ENCODE measurements at regions not wholly inside any gene's neighbourhood (a gene's known extent, or its start where the extent isn't known, plus 50 kb on each side); places are given as distances from the start of the nearest gene placed in this dataset.
"Not testable (repeated sequence)": the region's sequence is repeated elsewhere in the genome, so short reads cannot be mapped to it uniquely, and the experiment has no call there.

- DNase-seq (ENCODE audit: low read depth): no peak
- no peak for TF ChIP-seq CTCF (conservative IDR thresholded peaks at IDR 0.05; ENCODE audit: control insufficient read depth, insufficient read depth, low read depth, low read length)
- H3K4me3 ChIP-seq (ENCODE audit: control insufficient read depth, low read depth, low read length): no peak overlapping the region
Measured at GRCh38 chr9:126069400-126069955, 257.2 kb upstream of the MVB12B start.

- no peak overlapping the region for H3K4me3 ChIP-seq (ENCODE audit: control insufficient read depth, low read depth, low read length)
- DNase-seq (ENCODE audit: low read depth): no peak
- no peak for TF ChIP-seq CTCF (conservative IDR thresholded peaks at IDR 0.05; ENCODE audit: control insufficient read depth, insufficient read depth, low read depth, low read length)
Measured at GRCh38 chr9:126070058-126070655, 256.5 kb upstream of the MVB12B start.

- TF ChIP-seq CTCF (conservative IDR thresholded peaks at IDR 0.05; ENCODE audit: control insufficient read depth, insufficient read depth, low read depth, low read length): no peak
- no peak overlapping the region for H3K4me3 ChIP-seq (ENCODE audit: control insufficient read depth, low read depth, low read length)
- DNase-seq (ENCODE audit: low read depth): no peak
Measured at GRCh38 chr9:126071076-126071750, 255.4 kb upstream of the MVB12B start.

- not testable (repeated sequence) for DNase-seq (ENCODE audit: low read depth); H3K4me3 ChIP-seq (ENCODE audit: control insufficient read depth, low read depth, low read length)
Measured at GRCh38 chr9:126077656-126078055, 249.0 kb upstream of the MVB12B start.

GRCh38 chr9:126080641-126081040, 246.0 kb upstream of the MVB12B start:
- no peak overlapping the region for H3K4me3 ChIP-seq (ENCODE audit: control insufficient read depth, low read depth, low read length)
- no peak for TF ChIP-seq CTCF (conservative IDR thresholded peaks at IDR 0.05; ENCODE audit: control insufficient read depth, insufficient read depth, low read depth, low read length)
- no peak for DNase-seq (ENCODE audit: low read depth)

GRCh38 chr9:126081746-126082145, 244.9 kb upstream of the MVB12B start:
- H3K4me3 ChIP-seq (ENCODE audit: control insufficient read depth, low read depth, low read length): no peak overlapping the region
- no peak for TF ChIP-seq CTCF (conservative IDR thresholded peaks at IDR 0.05; ENCODE audit: control insufficient read depth, insufficient read depth, low read depth, low read length)
- DNase-seq (ENCODE audit: low read depth): no peak

- no peak overlapping the region for H3K4me3 ChIP-seq (ENCODE audit: control insufficient read depth, low read depth, low read length)
- no peak for TF ChIP-seq CTCF (conservative IDR thresholded peaks at IDR 0.05; ENCODE audit: control insufficient read depth, insufficient read depth, low read depth, low read length)
- DNase-seq (ENCODE audit: low read depth): no peak
Measured at GRCh38 chr9:126084008-126084407, 242.6 kb upstream of the MVB12B start.

All from fibroblast of mammary gland (primary cell).